ENCODE measurements at regions not wholly inside any gene's neighbourhood (a gene's known extent, or its start where the extent isn't known, plus 50 kb on each side); places are given as distances from the start of the nearest gene placed in this dataset.

DNA sequence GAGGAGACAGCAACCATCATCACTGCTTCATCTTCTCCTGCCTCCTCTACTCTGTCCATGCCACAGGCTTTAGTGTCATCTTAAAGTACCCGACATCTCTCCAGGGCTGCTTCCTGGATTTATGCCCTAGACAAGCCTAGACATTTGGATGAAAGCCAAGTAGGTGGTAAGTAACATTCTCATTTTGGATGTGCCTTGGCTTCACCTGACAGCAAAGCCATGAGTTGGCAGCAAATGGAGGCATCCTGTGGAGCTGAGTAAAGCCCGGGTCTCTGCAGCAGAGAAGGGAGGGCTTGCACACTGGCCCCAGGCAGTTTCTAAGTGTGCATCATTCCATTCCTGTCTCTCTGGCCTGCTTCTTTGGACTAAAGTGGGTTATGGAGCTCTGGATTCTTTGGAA is 299.1 kb downstream of the DMAC1 start:
- TF ChIP-seq HOXD13 (CRISPR knock-in tag; IDR thresholded peaks at IDR 0.05; ENCODE audit: borderline replicate concordance) (no peak), TRIM28 (IDR thresholded peaks at IDR 0.05; ENCODE audit: borderline replicate concordance, low read length) (no peak), ZNF792 (tag by site-specific recombination; IDR thresholded peaks at IDR 0.05) (no peak)
- no peaks in the 10 kb centered on the region for H3K4me1 ChIP-seq (ENCODE audit: control insufficient read depth, insufficient read depth, low read length)
- no peaks in the 10 kb centered on the region for H3K36me3 ChIP-seq (ENCODE audit: control insufficient read depth in 2 of 2, insufficient read depth in 1 of 2, low read length in 2 of 2)
- no peaks in the 10 kb centered on the region for H3K9me3 ChIP-seq (ENCODE audit: control insufficient read depth, insufficient read depth, low read depth, low read length)
- CTCF ChIA-PET: no interaction called here
- POLR2A ChIA-PET: no interaction called here
- H3K4me3 ChIP-seq (ENCODE audit: low read depth, low read length): no peak overlapping the region
- no peak overlapping the region for H3K27ac ChIP-seq (ENCODE audit: extremely low read depth, low read depth, low read length)

DNA sequence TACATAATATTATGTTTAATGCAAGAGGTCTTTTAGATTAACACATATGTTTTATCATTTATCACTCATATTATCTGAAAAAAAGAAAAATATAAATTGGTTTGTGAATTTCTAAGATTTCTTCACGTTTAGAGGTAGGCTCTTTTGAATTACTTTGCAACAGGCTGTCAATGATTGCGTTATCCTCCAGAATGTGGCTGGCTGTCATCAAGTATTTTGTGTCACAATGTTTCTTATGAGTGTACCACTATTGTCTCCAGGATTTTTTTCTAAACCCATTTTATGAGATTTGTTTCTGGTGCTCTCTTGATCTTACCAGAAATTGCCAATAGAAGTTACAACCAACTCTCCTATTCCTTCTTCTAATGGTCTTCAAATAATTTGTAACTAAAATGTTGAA is 307.9 kb downstream of the DMAC1 start:
- Histone ChIP-seq H3K27ac (ENCODE audit: extremely low read depth, low read depth, low read length) (no peak overlapping the region), H3K4me3 (ENCODE audit: low read depth, low read length) (no peak overlapping the region), H3K4me1 (ENCODE audit: control insufficient read depth, insufficient read depth, low read length) (no peaks in the 10 kb centered on the region), H3K36me3 (ENCODE audit: control insufficient read depth in 2 of 2, insufficient read depth in 1 of 2, low read length in 2 of 2) (no peaks in the 10 kb centered on the region), H3K9me3 (ENCODE audit: control insufficient read depth, insufficient read depth, low read depth, low read length) (no peaks in the 10 kb centered on the region)
- TF ChIP-seq ZNF146 (tag by site-specific recombination; IDR thresholded peaks at IDR 0.05) (no peak), ZNF621 (tag by site-specific recombination; IDR thresholded peaks at IDR 0.05) (no peak)
- TF ChIP-seq, protein P1, sequence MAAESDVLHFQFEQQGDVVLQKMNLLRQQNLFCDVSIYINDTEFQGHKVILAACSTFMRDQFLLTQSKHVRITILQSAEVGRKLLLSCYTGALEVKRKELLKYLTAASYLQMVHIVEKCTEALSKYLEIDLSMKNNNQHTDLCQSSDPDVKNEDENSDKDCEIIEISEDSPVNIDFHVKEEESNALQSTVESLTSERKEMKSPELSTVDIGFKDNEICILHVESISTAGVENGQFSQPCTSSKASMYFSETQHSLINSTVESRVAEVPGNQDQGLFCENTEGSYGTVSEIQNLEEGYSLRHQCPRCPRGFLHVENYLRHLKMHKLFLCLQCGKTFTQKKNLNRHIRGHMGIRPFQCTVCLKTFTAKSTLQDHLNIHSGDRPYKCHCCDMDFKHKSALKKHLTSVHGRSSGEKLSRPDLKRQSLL (tag by site-specific recombination; IDR thresholded peaks at IDR 0.05): no peak
- TF ChIP-seq, protein P2, sequence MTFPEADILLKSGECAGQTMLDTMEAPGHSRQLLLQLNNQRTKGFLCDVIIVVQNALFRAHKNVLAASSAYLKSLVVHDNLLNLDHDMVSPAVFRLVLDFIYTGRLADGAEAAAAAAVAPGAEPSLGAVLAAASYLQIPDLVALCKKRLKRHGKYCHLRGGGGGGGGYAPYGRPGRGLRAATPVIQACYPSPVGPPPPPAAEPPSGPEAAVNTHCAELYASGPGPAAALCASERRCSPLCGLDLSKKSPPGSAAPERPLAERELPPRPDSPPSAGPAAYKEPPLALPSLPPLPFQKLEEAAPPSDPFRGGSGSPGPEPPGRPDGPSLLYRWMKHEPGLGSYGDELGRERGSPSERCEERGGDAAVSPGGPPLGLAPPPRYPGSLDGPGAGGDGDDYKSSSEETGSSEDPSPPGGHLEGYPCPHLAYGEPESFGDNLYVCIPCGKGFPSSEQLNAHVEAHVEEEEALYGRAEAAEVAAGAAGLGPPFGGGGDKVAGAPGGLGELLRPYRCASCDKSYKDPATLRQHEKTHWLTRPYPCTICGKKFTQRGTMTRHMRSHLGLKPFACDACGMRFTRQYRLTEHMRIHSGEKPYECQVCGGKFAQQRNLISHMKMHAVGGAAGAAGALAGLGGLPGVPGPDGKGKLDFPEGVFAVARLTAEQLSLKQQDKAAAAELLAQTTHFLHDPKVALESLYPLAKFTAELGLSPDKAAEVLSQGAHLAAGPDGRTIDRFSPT (tag by site-specific recombination; IDR thresholded peaks at IDR 0.05): no peak
- ChIA-PET POLR2A (no interaction called here), CTCF (no interaction called here)

DNA sequence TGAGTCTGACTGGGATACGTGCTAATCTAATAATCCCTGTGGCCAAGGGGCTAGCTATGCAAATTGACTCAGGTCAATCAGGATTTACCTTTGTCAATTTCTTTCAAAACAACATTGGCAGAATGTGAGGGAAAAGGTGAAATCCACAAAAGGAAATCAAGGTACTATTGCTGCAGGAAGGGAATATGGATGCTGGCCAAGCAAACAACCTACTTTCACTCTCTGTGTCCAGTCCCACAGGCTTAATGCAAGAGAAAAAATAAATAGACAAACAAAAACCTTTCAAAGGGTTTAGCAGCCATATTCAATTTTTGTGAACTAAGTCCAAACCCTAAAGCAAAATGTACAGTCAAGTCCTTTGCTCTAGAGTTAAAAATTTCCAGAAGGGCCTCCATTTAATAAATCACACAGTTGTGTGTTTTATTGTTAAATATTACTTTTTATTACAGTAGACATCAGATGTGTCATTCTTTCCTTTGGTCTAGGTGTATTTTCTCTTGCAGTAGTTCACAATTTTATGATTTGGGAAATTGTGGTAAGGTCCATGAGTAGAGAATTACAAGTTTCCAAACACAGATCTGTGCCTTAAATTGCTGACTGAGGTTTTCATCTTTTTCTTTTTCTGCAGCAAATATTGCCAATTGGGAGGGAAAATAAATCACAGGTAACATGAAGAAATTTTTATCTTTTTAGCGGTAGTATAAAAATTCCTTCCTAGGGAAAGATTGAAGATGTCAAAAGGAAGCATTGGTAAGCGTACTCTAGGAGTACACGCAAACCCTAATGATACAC is 309.1 kb downstream of the DMAC1 start:
- Histone ChIP-seq H3K27ac (ENCODE audit: extremely low read depth, low read depth, low read length) (no peak overlapping the region), H3K4me1 (ENCODE audit: control insufficient read depth, insufficient read depth, low read length) (no peaks in the 10 kb centered on the region), H3K36me3 (ENCODE audit: control insufficient read depth in 2 of 2, insufficient read depth in 1 of 2, low read length in 2 of 2) (no peaks in the 10 kb centered on the region), H3K4me3 (ENCODE audit: low read depth, low read length) (no peak overlapping the region), H3K9me3 (ENCODE audit: control insufficient read depth, insufficient read depth, low read depth, low read length) (no peaks in the 10 kb centered on the region)
- ChIA-PET CTCF (interaction anchor here (0.7 kb wide), 1 partner anchor 594 kb away, joined by 3 read pairs; no protein-coding TSS in a partner anchor), POLR2A (no interaction called here)
- TF ChIP-seq ZXDB (tag by site-specific recombination; IDR thresholded peaks at IDR 0.05) (no peak), BCL11B (tag by site-specific recombination; IDR thresholded peaks at IDR 0.05; ENCODE audit: low read depth) (no peak), WT1 (tag by site-specific recombination; IDR thresholded peaks at IDR 0.05) (no peak), SETDB1 (IDR thresholded peaks at IDR 0.05; ENCODE audit: insufficient read length, low read length) (no peak), BCL11A (tag by site-specific recombination; IDR thresholded peaks at IDR 0.05; ENCODE audit: low read depth) (no peak), ZNF426 (tag by site-specific recombination; IDR thresholded peaks at IDR 0.05) (no peak), EGR2 (tag by site-specific recombination; IDR thresholded peaks at IDR 0.05; ENCODE audit: low read depth) (no peak), ZNF416 (tag by site-specific recombination; IDR thresholded peaks at IDR 0.05) (no peak), GFI1B (tag by site-specific recombination; IDR thresholded peaks at IDR 0.05) (no peak), ZNF626 (tag by site-specific recombination; IDR thresholded peaks at IDR 0.05) (no peak), ZNF112 (tag by site-specific recombination; IDR thresholded peaks at IDR 0.05) (no peak)

All from HEK293 (cell line).